AG20443 (cell line): ENCODE measurements at regions not wholly inside any gene's neighbourhood (a gene's known extent, or its start where the extent isn't known, plus 50 kb on each side); places are given as distances from the start of the nearest gene placed in this dataset.

Experiments used
- DNase-seq: peaks from one replicate; pipeline ENCODE4 v3.0.0; 2012; ENCODE audit warnings: low spot score, mixed read lengths

DNA sequence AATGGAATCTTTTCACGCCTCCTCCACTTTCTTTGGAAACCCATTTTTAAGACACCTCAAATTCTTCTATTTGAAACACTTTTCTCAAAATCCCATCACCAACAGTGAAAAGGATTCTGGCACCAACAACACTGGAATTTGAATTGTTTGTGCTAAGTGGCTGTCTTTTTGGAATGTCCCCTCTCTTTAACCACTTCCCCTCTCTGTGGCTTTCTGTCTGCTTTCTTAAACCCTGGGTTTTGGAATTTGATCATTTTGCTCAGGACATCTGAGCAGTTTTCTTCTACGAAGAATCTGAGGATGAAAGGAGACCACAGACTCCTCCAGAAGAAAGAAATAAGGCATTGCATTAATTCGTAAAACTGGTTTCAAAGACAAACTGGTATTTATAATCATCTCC, 89.0 kb downstream of the MXRA5 start:
- no peak for DNase-seq

DNA sequence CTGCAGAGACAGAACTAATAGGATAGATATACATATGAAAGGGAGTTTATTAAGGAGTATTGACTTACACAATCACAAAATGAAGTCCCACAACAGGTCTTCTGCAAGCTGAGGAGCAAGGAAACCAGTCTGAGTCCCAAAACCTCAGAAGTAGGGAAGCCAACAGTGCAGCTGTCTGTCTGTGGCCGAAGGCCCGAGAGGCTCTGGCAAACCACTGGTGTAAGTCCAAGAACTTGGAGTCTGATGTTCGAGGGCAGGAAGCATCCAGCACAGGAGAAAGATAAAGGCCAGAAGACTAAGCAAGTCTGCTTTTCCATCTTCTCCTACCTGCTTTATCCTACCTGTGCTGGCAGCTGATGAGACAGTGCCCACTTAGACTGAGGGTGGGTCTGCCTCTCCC, 89.6 kb downstream of the MXRA5 start:
- DNase-seq, result no peak

DNA sequence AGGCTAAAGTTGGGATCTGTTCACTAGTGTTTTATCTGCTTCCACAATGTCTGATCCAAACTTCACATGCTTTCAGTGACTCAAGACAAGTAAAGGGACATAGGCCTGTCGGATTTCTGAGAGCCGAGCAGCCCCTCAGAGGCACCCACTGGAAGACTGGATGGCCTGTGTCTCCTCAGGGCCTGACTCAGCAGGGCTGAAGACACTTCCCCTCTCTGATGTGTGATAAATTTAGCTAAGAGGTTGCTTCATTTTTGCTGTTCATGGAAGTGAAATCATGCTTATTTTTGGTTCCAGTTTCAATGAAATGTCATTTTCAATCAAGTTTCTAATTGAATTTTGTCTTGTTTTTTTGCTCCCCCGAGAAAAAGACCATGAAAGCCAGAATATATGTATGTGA, 93.7 kb downstream of the MXRA5 start:
- DNase-seq, result peak; percentile 22

DNA sequence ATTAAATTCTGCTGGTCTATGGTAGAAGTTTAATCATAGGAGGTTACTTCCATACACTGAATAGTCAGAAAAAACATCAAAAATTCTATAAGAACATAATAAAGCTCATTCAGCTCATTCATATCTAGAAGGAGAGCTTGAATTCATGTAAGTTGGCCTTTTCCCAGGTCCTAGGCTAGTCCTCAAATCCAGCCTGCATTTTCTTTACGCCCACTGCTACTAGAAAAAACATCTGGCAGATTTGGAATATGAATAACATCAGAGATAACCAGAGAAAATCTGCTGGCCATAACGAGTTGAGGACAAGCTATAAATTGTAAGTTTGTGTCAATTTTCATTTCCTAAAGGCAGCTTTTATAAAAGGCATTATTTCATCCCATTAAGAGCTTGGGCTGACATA, 95.5 kb downstream of the MXRA5 start:
- DNase-seq, result no peak

DNA sequence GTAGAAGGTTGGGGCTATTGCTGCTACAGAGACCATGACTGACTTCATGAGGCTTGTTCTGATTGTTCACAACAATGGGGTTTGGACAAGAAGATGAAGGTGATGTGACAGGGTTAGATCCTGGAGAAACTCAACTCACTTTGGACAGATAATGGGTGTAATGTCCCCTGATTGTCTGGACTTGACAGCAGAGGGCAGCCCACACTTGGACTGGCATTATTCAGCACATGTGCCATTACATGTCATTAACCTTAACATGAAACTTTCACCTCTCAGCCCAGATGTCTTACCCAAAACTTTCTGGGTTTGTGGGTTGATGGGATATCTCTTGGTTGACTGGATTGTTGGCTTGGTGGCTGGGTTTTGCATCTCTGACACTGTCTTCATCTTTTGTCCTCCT, 101.5 kb downstream of the MXRA5 start:
- DNase-seq, result no peak

DNA sequence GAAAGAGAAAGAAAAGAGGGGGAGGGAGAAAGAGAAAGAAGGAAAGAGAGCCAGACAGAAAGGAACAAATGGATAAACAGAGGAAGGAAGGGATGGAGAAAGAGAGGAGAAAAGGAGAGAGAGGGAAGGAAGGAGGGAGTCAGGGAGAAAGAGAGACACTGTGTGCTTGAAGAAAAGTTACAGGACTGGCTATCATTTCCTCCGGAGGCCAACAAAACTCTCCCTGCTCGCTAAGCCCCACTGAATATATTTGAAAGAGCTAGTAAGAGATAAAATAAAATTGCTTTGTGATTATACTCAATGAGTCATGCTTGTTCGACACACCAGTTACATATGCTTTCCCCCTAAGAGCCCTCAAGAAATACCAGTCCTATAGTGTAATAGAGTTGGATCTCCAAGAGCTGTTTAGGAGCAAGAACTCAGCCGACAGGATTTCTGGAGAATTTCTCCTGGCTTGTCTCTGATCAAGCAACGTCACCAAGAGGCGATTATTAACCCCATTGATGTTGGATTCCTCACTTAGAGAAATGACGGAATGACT, 102.2 kb downstream of the MXRA5 start:
- peak; percentile 47 for DNase-seq

DNA sequence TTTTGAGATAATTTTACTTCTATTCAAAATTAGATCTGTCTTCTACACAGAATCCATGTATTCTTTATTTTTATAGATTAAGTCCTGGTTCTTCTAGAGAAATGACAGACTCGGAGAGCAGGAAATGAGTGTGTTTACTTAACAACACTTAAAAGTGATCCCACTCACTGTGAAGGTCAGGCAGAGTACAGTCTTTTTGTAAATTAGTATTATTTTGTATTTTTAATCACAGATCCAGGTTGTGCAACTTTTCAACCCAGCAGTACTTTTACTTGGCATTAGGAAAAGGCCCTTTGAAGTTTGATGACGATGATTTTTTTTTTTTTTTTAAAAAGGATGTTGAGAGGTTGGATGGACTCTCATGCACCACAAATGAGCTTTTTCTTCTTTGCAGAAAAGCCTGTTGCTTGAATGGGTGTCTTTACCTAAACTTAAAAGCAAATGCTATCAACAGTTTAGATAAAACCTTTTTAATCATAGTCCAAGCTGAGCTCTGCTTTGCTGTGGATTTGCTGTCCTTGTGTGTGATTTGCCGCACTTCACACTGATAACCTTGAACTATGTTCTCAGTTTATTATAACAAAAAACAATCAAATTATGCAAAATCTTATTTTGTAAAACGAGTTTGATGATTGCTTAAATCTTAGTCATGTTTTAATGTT, 114.1 kb downstream of the MXRA5 start:
- no peak for DNase-seq

DNA sequence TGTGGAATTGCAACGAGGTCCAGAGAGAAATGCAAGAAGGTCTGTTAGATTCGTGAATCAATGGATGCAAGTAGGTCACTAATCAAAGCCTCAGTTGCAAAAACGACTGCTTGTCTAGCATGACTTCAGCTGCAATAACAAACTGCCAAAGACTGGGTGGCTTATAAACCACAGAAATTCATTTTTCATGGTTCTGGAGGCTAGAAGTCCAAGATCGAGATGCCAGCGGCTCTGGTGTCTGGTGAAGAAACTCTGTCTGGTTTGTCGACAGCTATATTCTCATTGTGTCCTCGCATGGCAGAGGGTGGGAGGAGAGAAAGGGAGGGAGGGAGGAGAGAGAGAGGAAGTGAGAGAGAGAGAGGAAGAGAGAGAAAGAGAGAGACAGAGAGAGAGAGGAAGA, 114.7 kb downstream of the MXRA5 start:
- peak; percentile 12 for DNase-seq

DNA sequence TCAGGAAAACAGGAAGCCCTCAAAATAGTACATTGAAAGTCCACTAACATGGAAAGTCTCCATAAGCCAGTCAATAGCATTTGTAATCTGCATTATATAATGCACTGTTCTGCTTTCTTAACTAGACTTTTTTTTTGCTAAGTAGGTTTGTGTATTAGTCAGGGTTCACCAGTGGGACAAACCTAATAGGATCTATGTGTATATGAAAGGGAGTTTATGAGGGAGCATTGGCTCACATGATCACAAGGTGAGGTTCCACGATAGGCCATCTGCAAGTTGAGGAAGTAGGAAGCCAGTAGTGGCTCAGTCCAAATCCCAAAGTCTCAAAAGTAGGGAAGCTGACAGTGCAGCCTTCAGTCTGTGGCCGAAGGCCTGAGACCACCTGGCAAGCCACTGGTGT, 116.0 kb downstream of the MXRA5 start:
- DNase-seq, result no peak

DNA sequence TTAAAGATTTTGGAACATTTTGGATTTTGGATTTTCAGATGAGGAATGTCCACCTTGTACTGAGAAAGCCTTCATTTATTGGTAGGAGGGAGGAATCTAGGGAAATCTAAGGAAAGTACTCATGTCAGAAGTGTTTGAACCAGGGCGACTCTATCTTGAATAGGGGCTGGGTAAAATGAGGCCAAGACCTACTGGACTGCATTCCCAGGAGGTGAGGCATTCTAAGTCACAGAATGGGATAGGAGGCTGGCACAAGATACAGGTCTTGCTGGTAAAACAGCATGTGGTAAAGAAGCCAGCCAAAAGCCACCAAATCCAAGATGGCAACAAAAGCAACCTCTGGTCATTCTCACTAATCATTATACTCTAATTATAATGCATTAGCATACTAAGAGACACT, 118.9 kb downstream of the MXRA5 start:
- no peak for DNase-seq

DNA sequence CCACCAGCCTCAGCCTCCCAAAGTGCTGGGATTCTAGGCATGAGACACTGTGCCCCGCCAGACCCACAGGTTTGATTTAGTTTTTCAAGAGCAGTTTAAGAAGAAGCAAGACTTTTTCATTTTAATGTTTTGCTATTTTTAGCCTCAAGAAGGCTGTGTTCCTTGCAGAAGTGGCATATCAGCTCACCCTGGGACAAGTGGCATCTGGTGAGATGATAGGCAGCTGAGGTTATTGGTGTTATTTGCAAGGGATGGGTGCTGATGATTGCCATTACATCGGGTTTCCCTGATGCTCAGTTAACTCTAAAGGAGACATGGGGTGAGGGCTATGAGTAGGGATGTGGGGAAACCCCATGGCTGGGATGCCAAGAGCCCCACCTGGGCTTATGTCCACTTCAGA, 120.4 kb downstream of the MXRA5 start:
- no peak for DNase-seq

DNA sequence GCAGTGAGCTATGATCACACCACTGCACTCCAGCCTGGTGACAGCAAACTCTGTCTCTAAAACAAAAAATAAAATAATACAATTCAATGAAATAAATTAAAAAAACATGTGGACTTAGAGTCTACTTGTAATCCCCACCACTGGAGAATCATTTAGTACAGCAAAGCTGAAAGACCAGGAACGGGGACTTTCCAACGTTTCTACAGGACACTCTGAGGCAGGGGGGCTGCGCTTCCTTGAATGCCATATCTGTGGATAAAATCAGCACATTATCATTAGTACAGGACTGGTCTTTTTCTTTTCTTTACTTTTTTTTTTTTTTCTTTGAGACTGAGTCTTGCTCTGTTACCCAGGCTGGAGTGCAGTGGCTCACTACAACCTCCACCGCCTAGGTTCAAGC, 124.8 kb downstream of the MXRA5 start:
- no peak for DNase-seq

DNA sequence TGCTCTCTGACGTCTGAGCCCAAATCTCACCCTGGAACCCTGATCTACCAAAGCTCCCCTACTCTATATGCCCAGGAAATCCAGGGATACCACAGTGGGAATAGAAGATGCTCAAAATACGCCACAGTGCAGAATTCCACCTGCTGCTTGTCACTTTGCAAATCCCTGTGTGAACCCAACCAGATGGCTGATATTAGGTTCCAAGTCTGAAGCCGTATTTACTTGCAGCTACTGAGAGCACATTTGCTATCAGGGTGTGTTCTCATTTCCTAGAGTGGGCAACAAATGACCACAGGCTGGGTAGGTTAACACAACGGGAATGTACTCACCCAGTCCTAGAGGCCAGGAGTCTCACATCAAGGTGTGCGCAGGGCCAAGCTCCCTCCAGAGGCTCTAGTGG, 126.8 kb downstream of the MXRA5 start:
- no peak for DNase-seq

DNA sequence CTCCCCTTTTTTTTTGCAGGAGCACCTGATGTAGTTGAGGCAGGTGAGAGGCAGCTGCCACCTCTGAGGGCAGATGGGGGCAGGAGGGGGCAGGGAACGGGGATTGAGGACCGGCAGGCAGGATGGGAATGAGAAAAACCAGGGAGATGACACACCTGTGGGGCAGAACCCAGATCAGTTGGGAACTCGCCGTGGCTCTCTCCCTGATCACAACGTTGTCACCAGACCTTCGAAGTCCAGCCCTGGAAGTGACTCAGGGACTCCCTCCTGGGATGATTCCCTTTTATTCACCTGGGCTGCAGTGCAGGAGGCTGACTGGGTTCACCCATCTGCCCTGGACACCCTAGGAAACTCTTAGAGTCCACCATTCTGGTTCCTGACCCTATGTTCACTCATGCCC, 127.2 kb downstream of the MXRA5 start:
- DNase-seq, result no peak

DNA sequence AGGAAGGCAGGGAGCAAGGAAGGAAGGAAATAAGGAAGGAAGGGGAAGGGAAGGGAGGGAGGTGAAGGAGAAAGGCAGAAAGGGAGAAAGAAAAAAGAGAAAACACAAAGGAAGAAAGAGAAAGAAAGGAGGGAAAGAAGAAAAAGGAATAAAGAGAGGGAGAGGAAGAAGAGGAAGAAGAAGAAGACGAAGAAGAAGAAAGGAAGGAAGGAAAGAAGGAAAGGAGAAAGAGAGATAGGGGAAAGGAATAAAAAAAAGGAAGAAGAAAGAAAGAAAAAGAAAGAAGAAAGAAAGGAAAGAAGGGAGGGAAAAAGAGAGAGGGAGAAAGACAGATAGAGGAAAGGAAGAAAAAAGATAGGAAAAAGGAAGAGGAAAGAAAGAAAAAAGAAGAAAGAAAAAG, 128.0 kb downstream of the MXRA5 start:
- DNase-seq, result no peak

DNA sequence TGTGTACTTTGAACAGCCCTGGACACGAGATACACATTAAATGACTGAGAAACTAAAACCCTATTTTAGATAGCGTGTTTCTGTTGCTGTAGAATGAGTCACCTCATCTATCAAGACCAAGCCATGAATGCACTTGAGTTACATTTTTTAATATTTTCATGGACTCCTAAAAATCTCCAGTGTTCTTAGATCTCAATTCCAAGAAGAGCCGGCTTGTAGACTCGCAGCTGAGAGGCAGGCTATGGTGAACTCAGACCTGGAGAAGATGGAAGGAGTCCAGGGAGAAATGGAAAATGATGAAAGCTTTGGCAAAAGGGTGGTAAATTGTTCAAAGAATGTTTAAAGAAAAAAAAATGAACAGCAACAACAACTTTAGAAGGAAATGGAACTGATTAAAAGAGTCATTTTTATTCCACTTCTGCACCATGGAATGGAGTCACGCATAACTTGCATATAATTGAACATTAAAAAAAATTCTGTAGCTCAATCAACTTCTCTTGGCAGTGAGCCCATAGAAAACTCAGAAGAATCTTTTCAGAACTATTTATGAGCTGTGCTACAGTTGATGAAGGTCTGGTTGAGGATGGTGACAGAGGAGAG, 129.8 kb downstream of the MXRA5 start:
- DNase-seq, result peak; percentile 19

DNA sequence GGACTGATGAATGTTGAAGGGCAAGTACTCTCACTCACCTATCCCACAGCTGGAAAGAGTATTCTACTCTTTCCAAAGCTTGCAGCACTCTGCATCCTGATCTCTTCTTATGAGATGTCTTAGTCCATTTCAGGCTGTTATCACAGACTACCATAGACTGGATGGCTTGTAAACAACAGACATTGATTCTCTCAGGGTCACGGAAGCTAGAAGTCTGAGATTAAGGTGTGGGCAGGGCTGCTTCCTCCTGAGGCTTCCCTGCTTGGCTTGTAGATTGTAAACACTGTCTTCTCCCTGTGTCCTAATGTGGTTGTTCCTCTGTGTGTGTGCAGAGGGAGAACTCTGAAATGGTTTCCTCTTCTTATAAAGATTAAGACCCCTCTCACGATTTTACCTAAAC, 131.2 kb downstream of the MXRA5 start:
- no peak for DNase-seq

DNA sequence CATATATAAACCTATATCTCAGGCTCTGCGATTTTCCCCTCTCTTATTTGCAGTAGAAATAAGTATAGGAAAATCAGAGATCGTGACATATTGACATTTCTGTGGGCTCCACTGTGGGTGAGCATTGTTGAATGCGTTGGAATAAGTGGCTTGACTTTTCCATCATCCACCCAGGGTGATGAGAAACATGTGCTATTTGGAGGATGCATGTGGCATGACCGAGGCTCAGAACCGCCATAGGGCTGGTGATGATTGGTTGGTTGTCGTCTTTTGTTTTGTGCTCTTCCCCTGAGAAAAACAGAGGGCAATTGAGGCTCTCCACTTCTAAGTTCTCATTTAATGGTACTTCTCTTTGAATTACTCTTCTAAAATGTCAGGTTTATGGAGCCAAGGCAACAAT, 140.1 kb downstream of the MXRA5 start:
- no peak for DNase-seq

DNA sequence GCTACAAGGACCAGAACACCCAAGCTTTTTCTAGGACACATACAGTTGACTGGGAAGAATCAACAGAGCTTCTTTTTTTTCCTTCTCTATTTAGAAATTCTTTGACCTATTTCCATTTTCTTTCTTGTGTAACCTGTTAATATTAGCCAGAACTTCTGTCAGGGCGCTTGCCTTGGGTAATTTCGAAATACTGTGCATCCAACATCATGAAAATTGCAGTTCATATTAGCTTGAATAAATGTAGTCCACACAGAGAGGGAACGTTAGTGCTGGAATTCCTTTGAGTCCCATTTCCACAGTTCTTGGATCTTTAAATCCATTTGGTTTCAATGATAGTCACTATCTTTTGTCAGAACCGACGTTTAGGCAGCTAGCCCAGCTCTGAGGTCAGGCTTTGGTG, 141.8 kb downstream of the MXRA5 start:
- no peak for DNase-seq

DNA sequence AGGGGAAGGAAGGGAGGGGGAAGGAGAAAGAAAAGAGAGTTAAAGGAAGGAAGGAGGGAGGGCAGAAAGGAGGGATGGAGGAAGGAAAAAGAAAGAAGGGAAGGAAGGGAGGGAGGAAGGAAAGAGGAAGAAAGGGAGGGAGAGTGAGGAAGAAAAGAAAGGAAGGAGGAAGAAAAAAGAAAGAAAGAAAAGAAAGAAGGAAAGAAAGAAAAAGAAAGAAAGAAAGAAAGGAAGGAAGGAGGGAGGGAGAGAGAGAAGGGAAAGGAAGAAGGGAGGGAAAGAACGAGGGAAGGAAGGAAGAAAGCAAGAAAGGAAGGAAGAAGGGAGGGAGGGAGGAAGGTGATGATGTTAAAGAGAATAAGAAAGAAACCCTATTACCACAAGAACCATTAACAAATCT, 150.6 kb downstream of the MXRA5 start:
- DNase-seq, result no peak

DNA sequence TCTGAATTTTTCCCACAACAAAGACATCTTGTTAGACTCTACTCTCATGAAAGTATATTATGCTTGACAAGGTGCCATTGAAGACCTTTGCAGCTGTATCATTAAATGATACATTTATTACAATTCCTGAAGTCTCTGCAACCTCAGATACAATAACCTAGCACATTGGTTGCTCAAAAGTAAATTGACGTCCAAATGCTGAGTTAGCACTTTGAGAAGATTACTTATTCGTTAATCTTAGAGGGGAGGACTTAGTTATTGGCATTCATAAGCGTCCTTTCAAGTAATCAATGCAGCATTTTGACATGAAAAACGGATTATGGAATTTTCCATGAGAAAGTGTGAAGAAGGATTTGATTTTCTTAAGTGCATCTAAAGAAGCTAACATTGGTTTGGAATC, 151.6 kb downstream of the ARSF start:
- no peak for DNase-seq

DNA sequence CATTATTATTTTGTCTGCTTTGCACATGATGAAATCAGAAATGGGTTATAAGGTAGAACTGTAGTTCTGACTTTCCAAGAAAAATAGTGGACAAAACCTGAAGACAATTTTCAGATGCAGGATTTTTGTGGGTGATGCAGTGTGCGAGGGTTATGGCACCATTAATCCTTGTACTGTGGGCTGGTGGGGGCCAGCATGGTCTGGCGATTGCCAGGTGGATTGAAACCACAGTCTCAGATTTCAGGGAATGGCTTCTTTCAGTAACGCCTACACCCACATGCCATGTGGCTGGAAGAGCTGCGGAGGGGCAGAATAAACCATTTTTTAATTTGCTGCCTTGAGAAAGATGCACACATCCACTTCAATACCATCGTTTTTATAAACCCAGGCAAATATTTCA, 150.5 kb downstream of the ARSF start:
- DNase-seq, result peak; percentile 13

DNA sequence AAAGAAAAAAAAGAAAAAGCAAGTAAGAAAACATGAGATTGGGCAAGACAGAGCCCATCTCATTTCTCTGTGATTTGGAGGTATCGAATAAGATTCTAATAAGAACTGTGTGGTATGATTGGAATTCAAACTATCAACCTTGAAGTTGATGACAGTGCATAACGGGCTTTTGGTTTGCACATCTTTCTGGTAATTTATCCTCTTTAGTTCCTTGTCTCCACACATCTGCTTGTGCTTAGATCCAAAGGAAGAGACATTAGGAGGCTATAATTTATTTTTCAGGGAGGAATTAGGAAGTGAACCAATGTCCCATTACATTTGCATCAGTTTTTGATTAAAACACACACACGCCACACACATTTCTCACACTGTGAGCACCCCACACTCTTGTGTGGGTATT, 149.9 kb downstream of the ARSF start:
- peak; percentile 21 for DNase-seq
